Activated CD4-positive, alpha-beta memory T cell treated with anti-CD3 and anti-CD28 coated beads, Interleukin-2, amount 10 ng/mL, durations not matched to agents 7 days and 5 days (primary cell): ENCODE measurements at regions not wholly inside any gene's neighbourhood (a gene's known extent, or its start where the extent isn't known, plus 50 kb on each side); places are given as distances from the start of the nearest gene placed in this dataset.

Experiments
- CTCF ChIA-PET: fragments of 350-600 bp; sonication (Branson Sonifier 250); formaldehyde crosslinking; loops from one replicate; lab custom pipeline; 2021; ENCODE audit warnings: antibody characterized with exemption, inconsistent platforms; lab: Charles Lee
- POLR2A ChIA-PET: fragments of 350-600 bp; sonication (Branson Sonifier 250); formaldehyde crosslinking; loops from one replicate; lab custom pipeline; 2021; ENCODE audit warnings: antibody characterized with exemption; lab: Charles Lee
- DNase-seq: peaks from one replicate; pipeline ENCODE4 v3.0.0-alpha.2; 2020
- H3K27ac Mint-ChIP-seq: one replicate; pipeline ENCODE4 v1.8.0; 2021; ENCODE audit warnings: mild to moderate bottlenecking, mixed read lengths
- H3K27me3 Mint-ChIP-seq: one replicate; pipeline ENCODE4 v1.8.0; 2021; ENCODE audit warnings: mixed read lengths
- H3K36me3 Mint-ChIP-seq: one replicate; pipeline ENCODE4 v1.8.0; 2021; ENCODE audit warnings: low read depth, mixed read lengths
- H3K4me1 Mint-ChIP-seq: one replicate; pipeline ENCODE4 v1.8.0; 2021; ENCODE audit warnings: mixed read lengths
- H3K4me3 Mint-ChIP-seq: one replicate; pipeline ENCODE4 v1.8.0; 2021; ENCODE audit warnings: mild to moderate bottlenecking, mixed read lengths
- H3K9me3 Mint-ChIP-seq: one replicate; pipeline ENCODE4 v1.8.0; 2021; ENCODE audit warnings: mixed read lengths

DNA sequence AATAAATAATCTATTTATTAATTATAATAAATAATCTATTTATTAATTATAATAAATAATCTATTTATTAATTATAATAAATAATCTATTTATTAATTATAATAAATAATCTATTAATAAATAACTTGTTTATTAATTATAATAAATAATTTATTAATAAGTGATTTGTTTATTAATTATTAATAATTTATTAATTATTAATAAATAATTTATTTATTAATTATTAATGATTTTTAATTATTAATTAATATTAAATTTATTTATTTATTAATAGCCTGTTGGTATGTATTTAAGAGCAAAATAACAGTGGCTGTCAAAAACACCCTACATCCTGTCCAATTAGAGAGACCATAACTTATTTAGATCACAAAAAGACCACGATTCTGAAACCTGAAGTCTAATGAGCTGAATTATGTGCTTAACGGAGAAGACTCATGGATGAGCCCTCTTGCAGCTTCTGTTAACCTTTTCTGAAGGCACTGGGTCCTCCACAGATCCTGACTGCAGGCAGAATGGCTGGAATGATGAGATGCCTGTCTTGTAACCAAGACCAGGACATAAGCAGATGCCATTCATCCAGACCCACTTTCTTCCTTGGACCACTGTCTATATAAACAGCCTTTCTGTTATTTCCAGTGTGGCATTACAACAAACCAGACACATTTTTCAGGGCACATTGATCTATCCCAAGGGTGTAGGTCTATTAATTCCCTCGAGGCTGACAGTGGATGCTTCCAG is 134.2 kb downstream of the SETD4 start:
- peaks cover 14% of the 10 kb centered on the region for H3K27me3 Mint-ChIP-seq
- H3K4me3 Mint-ChIP-seq, result no peak overlapping the region
- ChIA-PET CTCF (no interaction called here), POLR2A (no interaction called here)
- H3K9me3 Mint-ChIP-seq, result no peaks in the 10 kb centered on the region
- no peak for DNase-seq
- H3K4me1 Mint-ChIP-seq, result no peaks in the 10 kb centered on the region
- H3K27ac Mint-ChIP-seq, result no peak overlapping the region
- H3K36me3 Mint-ChIP-seq, result no peaks in the 10 kb centered on the region

DNA sequence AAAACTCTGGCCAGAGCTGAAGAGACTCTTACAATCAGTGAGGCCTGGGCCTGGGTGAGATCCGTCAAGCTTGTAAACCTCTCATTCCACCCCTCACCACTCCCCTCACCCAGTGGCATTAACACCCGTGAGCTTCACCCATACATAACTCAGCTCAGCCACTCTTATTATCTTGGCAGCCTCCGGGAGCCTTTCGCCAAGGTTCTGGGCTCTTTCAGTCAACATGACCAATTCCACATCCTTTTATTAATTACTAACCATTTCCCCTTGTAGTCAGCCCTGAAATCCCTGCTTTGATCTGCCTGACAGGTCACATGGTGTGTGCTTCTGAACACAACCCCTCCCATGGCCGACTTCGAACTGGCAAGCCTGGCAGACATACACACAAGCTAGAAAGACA is 134.8 kb downstream of the SETD4 start:
- Mint-ChIP-seq H3K27ac (no peak overlapping the region), H3K36me3 (no peaks in the 10 kb centered on the region), H3K9me3 (no peaks in the 10 kb centered on the region), H3K27me3 (peaks cover 19% of the 10 kb centered on the region), H3K4me3 (no peak overlapping the region), H3K4me1 (no peaks in the 10 kb centered on the region)
- CTCF ChIA-PET, result no interaction called here
- POLR2A ChIA-PET, result no interaction called here
- no peak for DNase-seq

DNA sequence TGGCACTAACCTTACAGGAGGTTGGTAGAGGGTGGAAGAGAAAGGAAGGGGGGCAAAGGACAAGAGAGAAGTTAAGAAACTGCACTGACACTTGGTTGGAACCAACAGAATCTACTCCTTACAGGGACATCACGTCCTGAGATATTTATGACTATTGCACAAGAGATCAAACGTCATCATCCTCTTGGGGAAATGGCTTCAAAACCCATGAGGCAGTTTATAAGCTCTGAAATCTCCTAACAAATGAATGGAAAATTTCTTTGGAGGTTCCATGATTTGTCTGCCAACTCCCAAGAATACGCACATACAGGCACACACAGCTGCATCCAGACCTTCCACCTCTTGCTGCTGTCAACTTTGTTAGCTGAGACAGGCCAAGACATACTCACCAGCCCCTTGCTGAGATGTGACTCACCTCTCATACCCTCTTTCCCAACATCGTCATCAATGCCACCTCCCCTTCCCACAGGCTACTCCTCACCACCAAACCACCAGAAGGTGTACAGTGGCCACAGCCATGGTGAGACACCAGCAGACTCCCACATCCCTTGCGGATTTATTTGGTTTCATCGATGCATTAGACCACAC is 135.5 kb downstream of the SETD4 start:
- ChIA-PET CTCF (no interaction called here), POLR2A (no interaction called here)
- Mint-ChIP-seq H3K36me3 (no peaks in the 10 kb centered on the region), H3K9me3 (no peaks in the 10 kb centered on the region), H3K27ac (no peak overlapping the region), H3K4me1 (no peaks in the 10 kb centered on the region), H3K4me3 (no peak overlapping the region), H3K27me3 (peaks cover 19% of the 10 kb centered on the region)
- DNase-seq, result no peak

DNA sequence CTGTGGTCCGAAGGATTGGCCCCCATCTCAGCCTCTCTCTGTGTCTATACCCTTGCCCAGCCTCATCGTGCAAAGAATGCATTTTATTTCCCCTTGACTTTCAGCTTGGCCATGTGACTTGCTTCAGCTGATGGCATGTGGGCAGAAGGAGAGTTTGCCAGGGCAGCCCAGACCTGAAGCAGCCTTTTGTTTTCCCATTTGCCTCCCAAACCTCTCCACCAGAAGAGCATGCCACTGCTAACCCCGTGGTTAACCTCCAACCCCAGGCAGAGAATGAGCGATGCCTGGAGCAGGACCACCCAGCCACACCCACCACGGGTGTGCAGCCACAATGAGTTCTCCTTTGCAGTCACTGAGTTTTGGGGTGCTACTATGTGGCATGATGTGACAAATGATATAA is 136.4 kb downstream of the SETD4 start:
- H3K36me3 Mint-ChIP-seq, result no peaks in the 10 kb centered on the region
- H3K9me3 Mint-ChIP-seq, result no peaks in the 10 kb centered on the region
- H3K4me1 Mint-ChIP-seq, result no peaks in the 10 kb centered on the region
- CTCF ChIA-PET, result no interaction called here
- no peak overlapping the region for H3K4me3 Mint-ChIP-seq
- peaks cover 23% of the 10 kb centered on the region for H3K27me3 Mint-ChIP-seq
- DNase-seq, result no peak
- POLR2A ChIA-PET, result no interaction called here
- no peak overlapping the region for H3K27ac Mint-ChIP-seq

DNA sequence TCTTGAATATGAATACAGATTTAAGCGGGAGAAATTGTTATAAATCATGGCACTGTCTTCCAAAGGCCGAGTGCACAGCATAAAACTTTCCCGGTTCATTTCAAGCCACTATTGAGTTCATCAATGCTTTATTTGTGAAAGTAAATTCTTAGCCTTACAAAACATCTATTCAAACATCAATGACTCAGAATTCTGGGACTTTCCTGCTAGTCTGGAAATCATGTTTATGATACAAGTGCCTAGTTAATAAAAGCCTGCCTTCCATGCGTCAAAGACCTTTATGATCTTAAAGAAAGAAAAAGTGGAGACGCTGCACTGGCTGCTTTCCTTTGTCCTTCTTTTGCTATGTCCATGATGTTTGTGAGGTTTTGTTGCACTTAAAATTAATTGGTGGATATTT is 137.7 kb downstream of the SETD4 start:
- Mint-ChIP-seq H3K9me3 (no peaks in the 10 kb centered on the region), H3K4me3 (no peak overlapping the region), H3K27me3 (peaks cover 26% of the 10 kb centered on the region), H3K27ac (no peak overlapping the region), H3K36me3 (no peaks in the 10 kb centered on the region), H3K4me1 (no peaks in the 10 kb centered on the region)
- ChIA-PET CTCF (no interaction called here), POLR2A (no interaction called here)
- no peak for DNase-seq

DNA sequence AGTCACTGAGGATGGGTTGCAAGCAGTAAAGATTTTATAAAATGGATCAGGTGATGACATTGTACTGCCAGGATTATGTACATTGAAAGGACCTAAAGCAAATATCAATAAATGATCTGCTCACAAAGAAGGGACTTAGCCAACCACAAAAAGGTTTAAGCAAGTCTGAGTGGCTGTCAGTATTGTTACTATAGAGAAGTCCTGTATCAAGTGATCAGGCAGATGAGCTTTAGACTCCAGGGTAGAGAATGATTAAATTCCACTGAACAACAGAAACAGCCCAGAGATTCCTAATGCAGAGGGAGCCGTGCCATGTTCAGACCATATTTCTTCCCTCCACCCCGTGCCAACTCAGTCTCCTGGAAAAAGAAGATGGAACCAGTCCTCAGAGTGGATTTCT is 138.9 kb downstream of the SETD4 start:
- H3K27me3 Mint-ChIP-seq, result peaks cover 26% of the 10 kb centered on the region
- no peak overlapping the region for H3K4me3 Mint-ChIP-seq
- ChIA-PET CTCF (no interaction called here), POLR2A (no interaction called here)
- H3K36me3 Mint-ChIP-seq, result no peaks in the 10 kb centered on the region
- no peak for DNase-seq
- H3K27ac Mint-ChIP-seq, result no peak overlapping the region
- H3K4me1 Mint-ChIP-seq, result no peaks in the 10 kb centered on the region
- H3K9me3 Mint-ChIP-seq, result no peaks in the 10 kb centered on the region

DNA sequence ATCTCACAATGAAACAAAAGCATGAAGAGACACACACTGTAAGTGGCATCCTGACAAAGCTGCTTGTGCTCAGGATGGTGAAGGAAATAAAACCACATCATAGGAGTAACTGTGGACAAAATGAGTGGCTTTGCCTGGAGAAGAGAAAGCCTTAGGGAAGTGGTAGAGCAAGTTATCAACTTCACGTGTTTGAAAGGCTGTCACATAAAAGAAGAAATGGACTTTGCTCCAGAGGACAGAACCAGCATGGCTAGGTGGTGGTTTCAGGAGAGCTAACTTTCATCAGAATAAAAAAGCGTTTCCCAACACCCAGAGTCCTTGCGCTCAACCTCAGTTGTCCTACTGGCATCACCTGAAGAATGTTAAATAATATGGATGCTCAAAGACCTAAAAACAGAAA is 139.9 kb downstream of the SETD4 start:
- peaks cover 2% of the 10 kb centered on the region for H3K9me3 Mint-ChIP-seq
- ChIA-PET POLR2A (no interaction called here), CTCF (no interaction called here)
- no peak overlapping the region for H3K4me3 Mint-ChIP-seq
- H3K27me3 Mint-ChIP-seq, result peaks cover 23% of the 10 kb centered on the region
- DNase-seq, result no peak
- no peaks in the 10 kb centered on the region for H3K4me1 Mint-ChIP-seq
- H3K36me3 Mint-ChIP-seq, result no peaks in the 10 kb centered on the region
- H3K27ac Mint-ChIP-seq, result no peak overlapping the region

DNA sequence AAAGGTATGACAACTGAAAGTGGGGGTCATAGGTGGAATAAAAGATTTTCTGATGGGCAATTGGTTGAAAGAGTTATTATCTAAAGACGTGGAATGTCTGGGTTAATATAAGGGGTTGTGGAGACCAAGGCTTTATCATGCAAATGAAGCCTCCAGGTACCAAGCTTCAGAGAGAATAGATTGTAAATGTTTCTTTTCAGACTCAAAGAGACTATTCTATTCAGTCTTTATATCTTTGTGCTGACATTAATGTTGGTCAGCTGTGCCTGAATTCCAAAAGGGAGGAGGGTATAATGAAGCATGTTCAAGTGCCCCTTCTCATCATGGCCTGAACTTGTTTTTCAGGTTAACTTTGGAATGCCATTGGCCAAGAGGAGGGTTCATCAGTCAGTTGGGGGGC is 145.3 kb downstream of the SETD4 start:
- CTCF ChIA-PET, result no interaction called here
- no peak for DNase-seq
- no peak overlapping the region for H3K27ac Mint-ChIP-seq
- POLR2A ChIA-PET, result no interaction called here
- H3K36me3 Mint-ChIP-seq, result no peaks in the 10 kb centered on the region
- H3K27me3 Mint-ChIP-seq, result peaks cover 26% of the 10 kb centered on the region
- H3K9me3 Mint-ChIP-seq, result peaks cover 2% of the 10 kb centered on the region
- H3K4me3 Mint-ChIP-seq, result no peak overlapping the region
- no peaks in the 10 kb centered on the region for H3K4me1 Mint-ChIP-seq

DNA sequence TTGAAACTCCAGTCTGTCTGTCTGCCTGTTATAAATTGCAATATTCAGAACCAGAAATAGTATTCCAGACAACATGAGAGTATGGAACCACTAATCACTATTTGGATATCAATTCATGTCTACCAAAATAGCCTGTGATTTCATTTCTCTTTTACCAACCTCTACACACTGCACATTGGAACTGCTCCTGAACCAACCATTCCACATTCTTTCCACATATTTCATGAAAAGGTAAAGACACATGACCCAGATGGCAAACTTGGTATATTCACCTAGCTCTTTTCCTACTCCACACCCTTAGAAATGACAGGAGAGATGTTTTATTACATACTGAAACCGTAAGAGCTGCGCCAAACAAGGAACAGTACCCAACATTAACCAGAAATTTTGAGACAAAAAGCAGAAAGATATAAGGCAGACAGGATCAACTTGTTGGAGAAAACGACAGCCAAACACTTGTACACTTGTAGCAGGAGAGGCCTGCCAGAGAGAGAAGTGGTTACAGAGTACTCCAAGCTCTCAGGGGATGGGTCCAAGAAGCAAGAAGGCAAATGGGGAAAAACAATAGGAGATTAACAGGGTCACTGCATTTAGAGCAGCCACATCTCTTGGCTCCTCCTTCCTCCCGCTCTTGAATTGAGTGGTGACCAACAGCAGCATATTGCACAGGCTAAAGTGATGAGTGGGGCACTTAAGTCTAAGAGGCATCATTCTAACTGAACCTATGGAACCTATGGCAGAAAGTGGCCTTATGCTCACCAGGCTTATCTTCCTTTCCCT is 148.7 kb downstream of the SETD4 start:
- Mint-ChIP-seq H3K9me3 (peaks cover 2% of the 10 kb centered on the region), H3K27ac (no peak overlapping the region), H3K4me3 (no peak overlapping the region), H3K4me1 (no peaks in the 10 kb centered on the region), H3K36me3 (no peaks in the 10 kb centered on the region), H3K27me3 (peaks cover 19% of the 10 kb centered on the region)
- POLR2A ChIA-PET, result no interaction called here
- DNase-seq, result no peak
- CTCF ChIA-PET, result no interaction called here

DNA sequence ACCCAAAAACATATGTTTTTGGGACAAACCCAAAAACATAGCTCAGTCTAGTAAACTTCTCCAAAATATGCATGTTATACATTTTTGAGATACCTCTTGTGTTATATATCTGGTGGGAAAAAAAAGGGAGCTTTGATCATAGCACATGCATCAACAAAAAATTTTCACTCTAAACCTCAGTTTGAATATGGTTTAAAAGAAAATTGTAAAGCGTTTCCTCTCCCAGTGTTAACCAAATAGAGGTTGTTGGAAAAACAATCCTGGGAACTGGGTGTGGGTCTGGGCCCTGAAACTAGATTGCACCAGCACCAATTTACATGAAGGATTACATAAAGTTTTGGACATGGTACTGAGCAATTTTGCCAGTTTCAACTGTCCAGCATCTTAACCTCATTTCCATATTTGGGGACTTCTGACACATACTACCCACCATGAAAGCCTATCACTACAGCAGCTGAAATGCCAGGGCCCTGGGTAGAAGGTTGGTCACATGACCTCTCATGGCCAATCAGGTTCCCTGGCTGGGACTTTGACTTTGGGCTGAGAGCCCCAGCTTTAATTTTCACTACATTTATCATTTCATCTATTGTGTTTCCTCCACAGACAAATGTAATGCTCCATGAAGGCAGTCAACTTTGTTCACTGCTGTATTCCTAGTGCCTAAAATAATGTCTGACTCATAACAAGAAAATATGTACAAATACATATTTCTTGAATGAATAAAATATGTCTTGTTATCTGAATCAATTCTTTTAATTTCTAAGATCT is 150.7 kb downstream of the SETD4 start:
- peaks cover 17% of the 10 kb centered on the region for H3K27me3 Mint-ChIP-seq
- POLR2A ChIA-PET, result no interaction called here
- no peak for DNase-seq
- H3K27ac Mint-ChIP-seq, result no peak overlapping the region
- H3K36me3 Mint-ChIP-seq, result no peaks in the 10 kb centered on the region
- CTCF ChIA-PET, result interaction anchor here (1.7 kb wide), 1 partner anchor 70 kb away, joined by 4 read pairs; no protein-coding TSS in a partner anchor
- no peak overlapping the region for H3K4me3 Mint-ChIP-seq
- no peaks in the 10 kb centered on the region for H3K4me1 Mint-ChIP-seq
- no peaks in the 10 kb centered on the region for H3K9me3 Mint-ChIP-seq

DNA sequence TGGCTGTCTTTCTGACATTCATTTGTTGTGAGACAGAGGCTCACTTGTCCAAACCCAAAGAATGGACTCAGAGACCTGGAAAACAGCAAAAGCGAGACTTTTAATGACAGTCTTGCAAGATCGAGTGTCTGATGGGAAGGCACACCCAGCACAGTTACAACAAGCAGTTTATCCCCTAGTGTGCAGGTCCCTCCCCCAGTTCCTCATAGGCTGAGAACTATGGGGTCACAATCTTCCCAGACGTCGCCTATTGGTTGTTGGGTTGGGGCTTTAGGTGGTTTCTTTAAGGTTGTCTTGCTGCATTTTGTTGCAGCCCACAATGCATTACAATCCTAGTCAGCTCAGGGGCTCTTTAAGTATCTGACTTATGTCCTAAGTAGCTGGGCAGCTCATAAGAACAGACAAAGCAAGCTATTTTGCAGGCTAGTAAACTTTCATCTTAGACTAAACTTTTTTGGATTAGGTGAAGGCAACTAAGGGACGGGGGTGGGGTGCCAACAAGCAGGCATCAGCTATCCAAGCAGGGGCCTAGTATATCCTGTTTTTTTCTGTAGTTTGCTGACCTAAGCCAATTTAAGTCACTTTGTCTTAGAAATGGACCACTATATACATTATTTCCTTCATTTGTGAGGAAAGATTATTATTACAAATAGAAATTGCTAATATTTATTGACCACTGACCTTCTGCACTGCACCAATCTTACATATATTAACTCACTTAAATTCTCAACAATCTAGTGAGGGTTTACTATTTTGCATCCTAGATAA is 151.8 kb downstream of the SETD4 start:
- H3K27me3 Mint-ChIP-seq, result peaks cover 21% of the 10 kb centered on the region
- no peak overlapping the region for H3K4me3 Mint-ChIP-seq
- no peak for DNase-seq
- H3K9me3 Mint-ChIP-seq, result no peaks in the 10 kb centered on the region
- no peaks in the 10 kb centered on the region for H3K36me3 Mint-ChIP-seq
- CTCF ChIA-PET, result interaction anchor here (1.7 kb wide), 1 partner anchor 68 kb away, joined by 4 read pairs; no protein-coding TSS in a partner anchor
- POLR2A ChIA-PET, result no interaction called here
- no peaks in the 10 kb centered on the region for H3K4me1 Mint-ChIP-seq
- H3K27ac Mint-ChIP-seq, result no peak overlapping the region

DNA sequence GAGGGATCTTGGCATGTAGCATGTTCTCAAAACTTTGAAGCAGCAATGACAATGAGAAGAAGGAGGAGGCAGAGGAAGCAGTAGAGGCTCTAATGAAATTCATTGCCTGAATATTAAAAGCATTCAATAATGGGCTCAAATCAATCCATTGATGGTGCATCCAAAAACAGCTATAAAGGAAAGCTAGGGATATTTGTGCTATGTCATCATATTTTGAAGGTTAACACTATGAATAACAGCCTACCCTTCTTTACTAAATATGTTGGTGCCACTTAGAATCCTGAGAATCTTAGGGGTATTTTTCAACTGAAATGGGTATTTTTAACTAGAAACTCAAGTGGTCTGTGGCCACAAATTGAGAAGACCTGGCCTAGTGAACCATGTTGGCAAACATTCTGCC is 153.7 kb downstream of the SETD4 start:
- ChIA-PET POLR2A (no interaction called here), CTCF (no interaction called here)
- peaks cover 23% of the 10 kb centered on the region for H3K27me3 Mint-ChIP-seq
- no peak overlapping the region for H3K27ac Mint-ChIP-seq
- no peaks in the 10 kb centered on the region for H3K4me1 Mint-ChIP-seq
- H3K36me3 Mint-ChIP-seq, result no peaks in the 10 kb centered on the region
- no peak overlapping the region for H3K4me3 Mint-ChIP-seq
- H3K9me3 Mint-ChIP-seq, result no peaks in the 10 kb centered on the region
- no peak for DNase-seq
